ENCODE measurements at regions not wholly inside any gene's neighbourhood (a gene's known extent, or its start where the extent isn't known, plus 50 kb on each side); places are given as distances from the start of the nearest gene placed in this dataset.
A peak's percentile ranks its signal among the peaks of the same experiment; 100 is the strongest.

GRCh38 chr3:193843474-193844301 is 250.7 kb downstream of the OPA1 start:
- Histone ChIP-seq H3K4me1 (ENCODE audit: control insufficient read depth in 4 of 4, insufficient read depth in 4 of 4, low read length in 3 of 4) (peaks cover 1 to 8% (median 3%) of the 10 kb centered on the region in 4 donors), H3K9ac (ENCODE audit: low read depth in 1 of 2, low read length in 2 of 2) (no peak overlapping the region)
- TF ChIP-seq HNF4G (IDR thresholded peaks at IDR 0.05) (no peak), CTCF (IDR thresholded peaks at IDR 0.05; ENCODE audit: low read depth, low read length, missing input control) (no peak), FOXA2 (IDR thresholded peaks at IDR 0.05) (no peak), ZBTB33 (IDR thresholded peaks at IDR 0.05) (no peak), SP1 (IDR thresholded peaks at IDR 0.05) (peak; percentile 53), TAF1 (conservative IDR thresholded peaks at IDR 0.05) (no peak), RAD21 (IDR thresholded peaks at IDR 0.05) (peak in 1 of 2 donors; percentile 7), RXRA (IDR thresholded peaks at IDR 0.05) (peak; percentile 48 to 50), REST (IDR thresholded peaks at IDR 0.05) (no peak), MAX (IDR thresholded peaks at IDR 0.05) (no peak), EGR1 (IDR thresholded peaks at IDR 0.05; ENCODE audit: low read depth in 2 of 2) (no peak), JUND (IDR thresholded peaks at IDR 0.05) (no peak), YY1 (IDR thresholded peaks at IDR 0.05) (peak; percentile 49), NR2F2 (IDR thresholded peaks at IDR 0.05) (peak; percentile 45), HNF4A (conservative IDR thresholded peaks at IDR 0.05) (peak; percentile 27 to 32), FOXA1 (IDR thresholded peaks at IDR 0.05) (no peak), ATF3 (IDR thresholded peaks at IDR 0.05) (no peak)

More at GRCh38 chr3:193843474-193844301, 250.7 kb downstream of the OPA1 start:
- H3K4me3 ChIP-seq (ENCODE audit: low read depth in 1 of 3, low read length in 3 of 3), result no peak overlapping the region
- H3K36me3 ChIP-seq (ENCODE audit: control insufficient read depth in 4 of 4, insufficient read depth in 3 of 4, low read depth in 1 of 4, low read length in 3 of 4), result no peaks in the 10 kb centered on the region
- no peak for DNase-seq (ENCODE audit: low spot score)
- no peaks in the 10 kb centered on the region for H3K9me3 ChIP-seq (ENCODE audit: control insufficient read depth in 4 of 4, low read length in 3 of 4)
- WGBS, result 56% methylated on average over 5 of the region's 5 CpGs
- H3K27ac ChIP-seq (ENCODE audit: low read depth in 1 of 2, low read length in 2 of 2), result peak overlapping the region; percentile 19 to 39
- no peaks in the 10 kb centered on the region for H3K27me3 ChIP-seq (ENCODE audit: control insufficient read depth in 4 of 4, insufficient read depth in 4 of 4, low read length in 3 of 4)

All from liver (tissue), 8 donors.